GM23338 (cell line): ENCODE measurements at regions not wholly inside any gene's neighbourhood (a gene's known extent, or its start where the extent isn't known, plus 50 kb on each side); places are given as distances from the start of the nearest gene placed in this dataset.

Experiments used
- ATAC-seq: fragments of 200-7000 bp; cut with Tn5 transposase; 3 replicates; pipeline ENCODE4 v1.9.1; 2020
- DNase-seq: peaks from one replicate; pipeline ENCODE4 v3.0.0-alpha.2; 2015; ENCODE audit warnings: low spot score
- H2AFZ ChIP-seq: fragments of 200-600 bp; sonication (generic); 2 replicates; pipeline ENCODE4 v1.8.0; 2016; ENCODE audit warnings: antibody characterized with exemption, mild to moderate bottlenecking, moderate library complexity
- H3F3A ChIP-seq: fragments of 200-600 bp; sonication (generic); replicated peaks from 2 replicates; pipeline ENCODE4 v1.8.0; 2017; ENCODE audit warnings: antibody characterized with exemption, mixed run types, low read depth
- H3K27ac ChIP-seq: fragments of 200-600 bp; sonication (generic); 2 replicates; pipeline ENCODE4 v1.6.1; 2016; ENCODE audit warnings: low read depth
- H3K27me3 ChIP-seq: fragments of 200-600 bp; sonication (generic); 2 replicates; pipeline ENCODE4 v1.8.0; 2016; ENCODE audit warnings: mild to moderate bottlenecking, mixed run types, moderate library complexity; ENCODE audit not compliant: insufficient read depth
- H3K36me3 ChIP-seq: fragments of 200-600 bp; sonication (generic); 2 replicates; pipeline ENCODE4 v1.8.0; 2016; ENCODE audit warnings: mild to moderate bottlenecking; ENCODE audit not compliant: insufficient read depth
- H3K4me1 ChIP-seq: fragments of 200-600 bp; sonication (generic); 2 replicates; pipeline ENCODE4 v1.8.0; 2016; ENCODE audit warnings: mild to moderate bottlenecking, moderate library complexity; ENCODE audit not compliant: insufficient read depth
- H3K4me2 ChIP-seq: fragments of 200-600 bp; sonication (generic); 2 replicates; pipeline ENCODE4 v1.7.1; 2017; ENCODE audit warnings: mixed run types
- H3K4me3 ChIP-seq: fragments of 200-600 bp; sonication (generic); 2 replicates; pipeline ENCODE4 v1.6.1; 2016; ENCODE audit warnings: mixed run types
- H3K79me2 ChIP-seq: fragments of 200-600 bp; sonication (generic); replicated peaks from 2 replicates; pipeline ENCODE4 v1.8.0; 2017; ENCODE audit warnings: mild to moderate bottlenecking; ENCODE audit not compliant: insufficient read depth
- H3K9me2 ChIP-seq: fragments of 200-600 bp; sonication (generic); 2 replicates; pipeline ENCODE4 v1.8.0; 2017; ENCODE audit not compliant: insufficient read depth
- H4K20me1 ChIP-seq: fragments of 200-600 bp; sonication (generic); replicated peaks from 2 replicates; pipeline ENCODE4 v1.8.0; 2017; ENCODE audit warnings: mild to moderate bottlenecking; ENCODE audit not compliant: insufficient read depth
- H3K27ac Mint-ChIP-seq: 2 replicates; pipeline ENCODE4 v1.8.0; 2020; ENCODE audit warnings: inconsistent platforms, mild to moderate bottlenecking, moderate library complexity, mixed read lengths
- H3K27me3 Mint-ChIP-seq: 3 replicates; pipeline ENCODE4 v1.8.0; 2022; ENCODE audit warnings: low read depth, mild to moderate bottlenecking, moderate library complexity, mixed read lengths, inconsistent platforms; ENCODE audit not compliant: insufficient read depth, poor library complexity
- H3K36me3 Mint-ChIP-seq: 3 replicates; pipeline ENCODE4 v1.8.0; 2021; ENCODE audit warnings: low read depth, mild to moderate bottlenecking, inconsistent platforms, moderate library complexity, mixed read lengths
- H3K4me1 Mint-ChIP-seq: 3 replicates; pipeline ENCODE4 v1.8.0; 2020; ENCODE audit warnings: mild to moderate bottlenecking, inconsistent platforms, mixed read lengths
- H3K4me3 Mint-ChIP-seq: 3 replicates; pipeline ENCODE4 v1.8.0; 2021; ENCODE audit warnings: moderate library complexity, mild to moderate bottlenecking, inconsistent platforms, mixed read lengths
- H3K9me3 Mint-ChIP-seq: 3 replicates; pipeline ENCODE4 v1.8.0; 2020; ENCODE audit warnings: moderate library complexity, mild to moderate bottlenecking, inconsistent platforms, mixed read lengths
- CREB1 ChIP-seq: fragments of 250-450 bp; sonication (Bioruptor Pico); IDR thresholded peaks from 2 replicates; pipeline ENCODE4 v1.5.0; 2020; ENCODE audit warnings: low read depth, mild to moderate bottlenecking, moderate library complexity
- EZH2 ChIP-seq: fragments of 200-600 bp; sonication (generic); IDR thresholded peaks from one replicate; pipeline ENCODE4 v1.8.0; 2017; ENCODE audit warnings: antibody characterized with exemption, mild to moderate bottlenecking, low read depth; ENCODE audit not compliant: unreplicated experiment
- EZH2phosphoT487 ChIP-seq: fragments of 200-600 bp; sonication (generic); IDR thresholded peaks from one replicate; pipeline ENCODE4 v1.8.1; 2018; ENCODE audit warnings: antibody characterized with exemption; ENCODE audit not compliant: unreplicated experiment
- JUNB ChIP-seq: IDR thresholded peaks from one replicate; pipeline ENCODE4 v1.6.1; 2016; ENCODE audit warnings: antibody characterized with exemption; ENCODE audit not compliant: unreplicated experiment
- NANOG ChIP-seq: IDR thresholded peaks from 2 replicates; pipeline ENCODE4 v1.6.1; 2016; ENCODE audit warnings: antibody characterized with exemption, borderline replicate concordance
- POLR2AphosphoS5 ChIP-seq: IDR thresholded peaks from 2 replicates; pipeline ENCODE4 v1.6.1; 2016; ENCODE audit warnings: antibody characterized with exemption, low read depth
- REST ChIP-seq: IDR thresholded peaks from one replicate; pipeline ENCODE4 v1.6.1; 2018; ENCODE audit warnings: antibody characterized with exemption; ENCODE audit not compliant: unreplicated experiment
- ZNF114 ChIP-seq: fragments of 250-450 bp; sonication (Bioruptor Pico); IDR thresholded peaks from 2 replicates; pipeline ENCODE4 v1.5.0; 2020; ENCODE audit warnings: mild to moderate bottlenecking, moderate library complexity
- ZNF331 ChIP-seq: fragments of 250-450 bp; sonication (Bioruptor Pico); IDR thresholded peaks from 2 replicates; pipeline ENCODE4 v1.5.0; 2020; ENCODE audit warnings: low read depth, mild to moderate bottlenecking, moderate library complexity
- TF ChIP-seq, protein P1 (sequence below): fragments of 250-450 bp; sonication (Bioruptor Pico); IDR thresholded peaks from 2 replicates; pipeline ENCODE4 v1.5.0; 2020; ENCODE audit warnings: mild to moderate bottlenecking, moderate library complexity
- TF ChIP-seq, protein P2 (sequence below), 2 experiments: fragments of 200-600 bp in 1 of 2; sonication (generic) in 1 of 2; conservative IDR thresholded peaks; 2 replicates each; pipeline versions ENCODE4 v1.5.1 to v1.6.1; 2016 to 2017; ENCODE audit warnings: antibody characterized with exemption in 2 of 2, low read depth in 2 of 2, mild to moderate bottlenecking in 2 of 2, moderate library complexity in 1 of 2

- no peak for TF ChIP-seq REST
- TF ChIP-seq EZH2, result no peak
- TF ChIP-seq CREB1 (CRISPR knock-in tag), result no peak
- TF ChIP-seq EZH2phosphoT487, result no peak
- no peak for TF ChIP-seq POLR2AphosphoS5
- no peak for TF ChIP-seq JUNB
- TF ChIP-seq ZNF331, result no peak
- TF ChIP-seq ZNF114, result no peak
- no peak for TF ChIP-seq NANOG
These were observed 254.0 kb downstream of the MATN1 start (continued) for GRCh38 chr1:30469426-30469825.

DNA sequence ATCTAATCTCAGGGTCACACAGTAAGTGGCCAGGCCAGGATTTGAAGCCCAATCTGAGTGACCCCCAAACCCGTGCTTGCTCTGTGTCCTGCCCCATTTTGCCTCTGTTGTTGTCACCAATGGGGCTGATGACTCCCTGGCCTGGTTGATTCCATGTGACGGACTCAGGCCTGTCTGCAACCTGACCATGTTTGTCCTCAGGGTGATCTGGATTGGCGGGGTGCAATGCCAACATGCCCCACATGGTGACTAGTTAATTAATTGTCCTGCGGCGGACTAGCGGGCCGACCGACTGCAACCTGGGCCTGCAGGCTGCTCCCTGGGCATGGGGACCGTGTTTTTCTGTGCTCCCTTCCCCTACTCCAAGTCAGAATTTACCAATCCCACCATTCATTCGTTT is 256.3 kb downstream of the MATN1 start:
- Mint-ChIP-seq H3K27me3 (no peaks in the 10 kb centered on the region), H3K4me3 (no peak overlapping the region), H3K36me3 (peaks cover 8% of the 10 kb centered on the region; the same call in 2 of the 3 replicates), H3K27ac (no peak overlapping the region), H3K4me1 (no peaks in the 10 kb centered on the region), H3K9me3 (peaks cover 46% of the 10 kb centered on the region)
- no peaks in the 10 kb centered on the region for H3K4me1 ChIP-seq
- H3K27me3 ChIP-seq, result no peaks in the 10 kb centered on the region
- TF ChIP-seq, protein P1, sequence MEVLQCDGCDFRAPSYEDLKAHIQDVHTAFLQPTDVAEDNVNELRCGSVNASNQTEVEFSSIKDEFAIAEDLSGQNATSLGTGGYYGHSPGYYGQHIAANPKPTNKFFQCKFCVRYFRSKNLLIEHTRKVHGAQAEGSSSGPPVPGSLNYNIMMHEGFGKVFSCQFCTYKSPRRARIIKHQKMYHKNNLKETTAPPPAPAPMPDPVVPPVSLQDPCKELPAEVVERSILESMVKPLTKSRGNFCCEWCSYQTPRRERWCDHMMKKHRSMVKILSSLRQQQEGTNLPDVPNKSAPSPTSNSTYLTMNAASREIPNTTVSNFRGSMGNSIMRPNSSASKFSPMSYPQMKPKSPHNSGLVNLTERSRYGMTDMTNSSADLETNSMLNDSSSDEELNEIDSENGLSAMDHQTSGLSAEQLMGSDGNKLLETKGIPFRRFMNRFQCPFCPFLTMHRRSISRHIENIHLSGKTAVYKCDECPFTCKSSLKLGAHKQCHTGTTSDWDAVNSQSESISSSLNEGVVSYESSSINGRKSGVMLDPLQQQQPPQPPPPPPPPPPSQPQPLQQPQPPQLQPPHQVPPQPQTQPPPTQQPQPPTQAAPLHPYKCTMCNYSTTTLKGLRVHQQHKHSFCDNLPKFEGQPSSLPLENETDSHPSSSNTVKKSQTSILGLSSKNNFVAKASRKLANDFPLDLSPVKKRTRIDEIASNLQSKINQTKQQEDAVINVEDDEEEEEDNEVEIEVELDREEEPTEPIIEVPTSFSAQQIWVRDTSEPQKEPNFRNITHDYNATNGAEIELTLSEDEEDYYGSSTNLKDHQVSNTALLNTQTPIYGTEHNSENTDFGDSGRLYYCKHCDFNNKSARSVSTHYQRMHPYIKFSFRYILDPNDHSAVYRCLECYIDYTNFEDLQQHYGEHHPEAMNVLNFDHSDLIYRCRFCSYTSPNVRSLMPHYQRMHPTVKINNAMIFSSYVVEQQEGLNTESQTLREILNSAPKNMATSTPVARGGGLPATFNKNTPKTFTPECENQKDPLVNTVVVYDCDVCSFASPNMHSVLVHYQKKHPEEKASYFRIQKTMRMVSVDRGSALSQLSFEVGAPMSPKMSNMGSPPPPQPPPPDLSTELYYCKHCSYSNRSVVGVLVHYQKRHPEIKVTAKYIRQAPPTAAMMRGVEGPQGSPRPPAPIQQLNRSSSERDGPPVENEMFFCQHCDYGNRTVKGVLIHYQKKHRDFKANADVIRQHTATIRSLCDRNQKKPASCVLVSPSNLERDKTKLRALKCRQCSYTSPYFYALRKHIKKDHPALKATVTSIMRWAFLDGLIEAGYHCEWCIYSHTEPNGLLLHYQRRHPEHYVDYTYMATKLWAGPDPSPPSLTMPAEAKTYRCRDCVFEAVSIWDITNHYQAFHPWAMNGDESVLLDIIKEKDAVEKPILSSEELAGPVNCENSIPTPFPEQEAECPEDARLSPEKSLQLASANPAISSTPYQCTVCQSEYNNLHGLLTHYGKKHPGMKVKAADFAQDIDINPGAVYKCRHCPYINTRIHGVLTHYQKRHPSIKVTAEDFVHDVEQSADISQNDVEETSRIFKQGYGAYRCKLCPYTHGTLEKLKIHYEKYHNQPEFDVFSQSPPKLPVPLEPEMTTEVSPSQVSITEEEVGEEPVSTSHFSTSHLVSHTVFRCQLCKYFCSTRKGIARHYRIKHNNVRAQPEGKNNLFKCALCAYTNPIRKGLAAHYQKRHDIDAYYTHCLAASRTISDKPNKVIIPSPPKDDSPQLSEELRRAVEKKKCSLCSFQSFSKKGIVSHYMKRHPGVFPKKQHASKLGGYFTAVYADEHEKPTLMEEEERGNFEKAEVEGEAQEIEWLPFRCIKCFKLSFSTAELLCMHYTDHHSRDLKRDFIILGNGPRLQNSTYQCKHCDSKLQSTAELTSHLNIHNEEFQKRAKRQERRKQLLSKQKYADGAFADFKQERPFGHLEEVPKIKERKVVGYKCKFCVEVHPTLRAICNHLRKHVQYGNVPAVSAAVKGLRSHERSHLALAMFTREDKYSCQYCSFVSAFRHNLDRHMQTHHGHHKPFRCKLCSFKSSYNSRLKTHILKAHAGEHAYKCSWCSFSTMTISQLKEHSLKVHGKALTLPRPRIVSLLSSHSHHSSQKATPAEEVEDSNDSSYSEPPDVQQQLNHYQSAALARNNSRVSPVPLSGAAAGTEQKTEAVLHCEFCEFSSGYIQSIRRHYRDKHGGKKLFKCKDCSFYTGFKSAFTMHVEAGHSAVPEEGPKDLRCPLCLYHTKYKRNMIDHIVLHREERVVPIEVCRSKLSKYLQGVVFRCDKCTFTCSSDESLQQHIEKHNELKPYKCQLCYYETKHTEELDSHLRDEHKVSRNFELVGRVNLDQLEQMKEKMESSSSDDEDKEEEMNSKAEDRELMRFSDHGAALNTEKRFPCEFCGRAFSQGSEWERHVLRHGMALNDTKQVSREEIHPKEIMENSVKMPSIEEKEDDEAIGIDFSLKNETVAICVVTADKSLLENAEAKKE (CRISPR knock-in tag), result no peak
- no peak for TF ChIP-seq EZH2
- TF ChIP-seq POLR2AphosphoS5, result no peak
- TF ChIP-seq, protein P2, sequence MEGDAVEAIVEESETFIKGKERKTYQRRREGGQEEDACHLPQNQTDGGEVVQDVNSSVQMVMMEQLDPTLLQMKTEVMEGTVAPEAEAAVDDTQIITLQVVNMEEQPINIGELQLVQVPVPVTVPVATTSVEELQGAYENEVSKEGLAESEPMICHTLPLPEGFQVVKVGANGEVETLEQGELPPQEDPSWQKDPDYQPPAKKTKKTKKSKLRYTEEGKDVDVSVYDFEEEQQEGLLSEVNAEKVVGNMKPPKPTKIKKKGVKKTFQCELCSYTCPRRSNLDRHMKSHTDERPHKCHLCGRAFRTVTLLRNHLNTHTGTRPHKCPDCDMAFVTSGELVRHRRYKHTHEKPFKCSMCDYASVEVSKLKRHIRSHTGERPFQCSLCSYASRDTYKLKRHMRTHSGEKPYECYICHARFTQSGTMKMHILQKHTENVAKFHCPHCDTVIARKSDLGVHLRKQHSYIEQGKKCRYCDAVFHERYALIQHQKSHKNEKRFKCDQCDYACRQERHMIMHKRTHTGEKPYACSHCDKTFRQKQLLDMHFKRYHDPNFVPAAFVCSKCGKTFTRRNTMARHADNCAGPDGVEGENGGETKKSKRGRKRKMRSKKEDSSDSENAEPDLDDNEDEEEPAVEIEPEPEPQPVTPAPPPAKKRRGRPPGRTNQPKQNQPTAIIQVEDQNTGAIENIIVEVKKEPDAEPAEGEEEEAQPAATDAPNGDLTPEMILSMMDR (conservative IDR thresholded peaks at IDR 0.05; ENCODE audit: low read depth in 2 of 2), result no peak
- DNase-seq (no peak), ATAC-seq (no peak)
- no peak overlapping the region for H3K27ac ChIP-seq
- H4K20me1 ChIP-seq, result no peaks in the 10 kb centered on the region
- H3K4me3 ChIP-seq, result no peak overlapping the region
- H3K79me2 ChIP-seq, result no peaks in the 10 kb centered on the region
- H3K36me3 ChIP-seq, result no peaks in the 10 kb centered on the region
- no peaks in the 10 kb centered on the region for H3F3A ChIP-seq
- no peak overlapping the region for H2AFZ ChIP-seq
- 0 out of 2 replicates have a peak, but pooled peaks cover 10% of the 10 kb centered on the region for H3K9me2 ChIP-seq
- no peak overlapping the region for H3K4me2 ChIP-seq
